ENCODE measurements at regions not wholly inside any gene's neighbourhood (a gene's known extent, or its start where the extent isn't known, plus 50 kb on each side); places are given as distances from the start of the nearest gene placed in this dataset.

- TF ChIP-seq CTCF (IDR thresholded peaks at IDR 0.05) (no peak), POLR2A (IDR thresholded peaks at IDR 0.05) (no peak)
Observed at GRCh38 chr3:66827726-66828125, 170.4 kb upstream of the KBTBD8 start.

Data from transverse colon (tissue), 3 donors.